SK-N-SH (cell line): ENCODE measurements at regions not wholly inside any gene's neighbourhood (a gene's known extent, or its start where the extent isn't known, plus 50 kb on each side); places are given as distances from the start of the nearest gene placed in this dataset.

Experiments used
- CTCF ChIA-PET: fragments of 300-600, 350-600 bp; formaldehyde crosslinking; extraction: SDS; loops from one replicate; lab custom pipeline; 2021; lab: Yijun Ruan, JAX
- POLR2A ChIA-PET: fragments of 350-600 bp; sonication (Branson Sonifier 250); formaldehyde crosslinking; extraction: SDS; loops from one replicate; lab custom pipeline; 2020; ENCODE audit warnings: antibody characterized with exemption, inconsistent platforms; lab: Yijun Ruan, JAX
- DNase-seq: peaks from one replicate; pipeline ENCODE4 v3.0.0; 2012
- H2AFZ ChIP-seq: fragments of 200-600 bp; sonication (generic); 2 replicates; pipeline ENCODE4 v1.8.1; 2016; ENCODE audit warnings: antibody characterized with exemption, mild to moderate bottlenecking, low read depth
- H3F3A ChIP-seq: fragments of 200-600 bp; sonication (generic); replicated peaks from 2 replicates; pipeline ENCODE3; 2016; ENCODE audit warnings: antibody characterized with exemption, mild to moderate bottlenecking; ENCODE audit not compliant: insufficient read depth
- H3K27ac ChIP-seq, 2 experiments: fragments of 200-500 bp in 1 of 2; fragments of 200-600 bp in 1 of 2; sonication (Bioruptor generic) in 1 of 2; sonication (generic), shearing (Covaris generic) in 1 of 2; 2 replicates each; pipeline versions ENCODE4 v1.5.1 to v1.6.1; 2014 to 2016; ENCODE audit warnings: low read depth in 2 of 2, inconsistent platforms in 1 of 2, low read length in 1 of 2, mild to moderate bottlenecking in 1 of 2, mixed read lengths in 1 of 2
- H3K27me3 ChIP-seq: fragments of 200-600 bp; sonication (generic), shearing (Covaris generic); 2 replicates; pipeline ENCODE4 v1.6.1; 2016; ENCODE audit warnings: mixed run types; ENCODE audit not compliant: insufficient read depth
- H3K36me3 ChIP-seq, 2 experiments: fragments of 200-500 bp in 1 of 2; fragments of 200-600 bp in 1 of 2; sonication (Bioruptor generic) in 1 of 2; sonication (generic) in 1 of 2; replicated peaks in 1 of 2; 2 replicates each; pipeline versions ENCODE3 to v1.5.1; 2014 to 2016; ENCODE audit warnings: low read length in 1 of 2, mild to moderate bottlenecking in 1 of 2; ENCODE audit not compliant: insufficient read depth in 2 of 2, control insufficient read depth in 1 of 2
- H3K4me1 ChIP-seq, 2 experiments: fragments of 200-500 bp in 1 of 2; fragments of 200-600 bp in 1 of 2; sonication (Bioruptor generic) in 1 of 2; sonication (generic), shearing (Covaris generic) in 1 of 2; 2 replicates each; pipeline versions ENCODE4 v1.5.1 to v1.6.1; 2014 to 2016; ENCODE audit warnings: low read depth in 1 of 2, low read length in 1 of 2, mixed run types in 1 of 2; ENCODE audit not compliant: insufficient read depth in 2 of 2, control insufficient read depth in 1 of 2
- H3K4me2 ChIP-seq: fragments of 200-600 bp; sonication (generic), shearing (Covaris generic); 2 replicates; pipeline ENCODE4 v1.6.1; 2017; ENCODE audit warnings: mixed run types
- H3K4me3 ChIP-seq, 2 experiments: fragments of 200-500 bp in 1 of 2; fragments of 200-600 bp in 1 of 2; sonication (Bioruptor generic) in 1 of 2; sonication (generic), shearing (Covaris generic) in 1 of 2; 2 replicates each; pipeline versions ENCODE4 v1.5.1 to v1.8.1; 2014 to 2016; ENCODE audit warnings: low read depth in 2 of 2, inconsistent platforms in 1 of 2, low read length in 1 of 2, mild to moderate bottlenecking in 1 of 2, mixed read lengths in 1 of 2, moderate library complexity in 1 of 2
- H3K79me2 ChIP-seq: fragments of 200-600 bp; sonication (generic); 2 replicates; pipeline ENCODE4 v1.8.1; 2017; ENCODE audit warnings: mild to moderate bottlenecking; ENCODE audit not compliant: insufficient read depth
- H3K9ac ChIP-seq: fragments of 200-600 bp; sonication (generic); 2 replicates; pipeline ENCODE4 v1.6.1; 2017; ENCODE audit warnings: mixed run types
- H3K9me2 ChIP-seq: fragments of 200-600 bp; sonication (generic); 2 replicates; pipeline ENCODE4 v1.6.1; 2017; ENCODE audit warnings: mixed run types
- H3K9me3 ChIP-seq: fragments of 200-600 bp; sonication (generic); 2 replicates; pipeline ENCODE4 v1.6.1; 2017; ENCODE audit warnings: mixed run types, mild to moderate bottlenecking, moderate library complexity
- H4K20me1 ChIP-seq: fragments of 200-600 bp; sonication (generic); 2 replicates; pipeline ENCODE4 v1.6.1; 2017; ENCODE audit warnings: mild to moderate bottlenecking, mixed run types; ENCODE audit not compliant: insufficient read depth
- ELF1 ChIP-seq: IDR thresholded peaks from 2 replicates; pipeline ENCODE4 v1.4.0; 2012
- EP300 ChIP-seq, 2 experiments: IDR thresholded peaks; 2 replicates each; pipeline versions ENCODE4 v1.4.0 to v1.6.1; 2012; ENCODE audit warnings: borderline replicate concordance in 1 of 2, low read depth in 1 of 2, low read length in 1 of 2
- EZH2phosphoT487 ChIP-seq: fragments of 200-600 bp; sonication (generic); IDR thresholded peaks from 2 replicates; pipeline ENCODE4 v1.6.1; 2017; ENCODE audit warnings: low read depth, mixed run types, mild to moderate bottlenecking, antibody characterized with exemption, moderate library complexity, borderline replicate concordance
- GABPA ChIP-seq: IDR thresholded peaks from 2 replicates; pipeline ENCODE4 v1.4.0; 2012; ENCODE audit warnings: low read depth, mild to moderate bottlenecking
- JUND ChIP-seq: IDR thresholded peaks from 2 replicates; pipeline ENCODE4 v1.4.0; 2012
- NFIC ChIP-seq: IDR thresholded peaks from 2 replicates; pipeline ENCODE4 v1.4.0; 2012; ENCODE audit warnings: borderline replicate concordance
- POLR2AphosphoS5 ChIP-seq: IDR thresholded peaks from 2 replicates; pipeline ENCODE4 v1.6.1; 2012; ENCODE audit warnings: low read depth, low read length
- RCOR1 ChIP-seq: fragments of 150-350 bp; IDR thresholded peaks from 2 replicates; pipeline ENCODE4 v1.6.1; 2017; ENCODE audit warnings: antibody characterized with exemption, low read length
- SIN3A ChIP-seq: IDR thresholded peaks from 2 replicates; pipeline ENCODE4 v1.6.1; 2012; ENCODE audit warnings: low read depth, mild to moderate bottlenecking, low read length, moderate library complexity, borderline replicate concordance
- SMC3 ChIP-seq: IDR thresholded peaks from 2 replicates; pipeline ENCODE4 v1.6.1; 2012; ENCODE audit warnings: low read depth, low read length, improper control_type of control experiment
- TCF12 ChIP-seq: IDR thresholded peaks from 2 replicates; pipeline ENCODE4 v1.4.0; 2012
- TEAD4 ChIP-seq: IDR thresholded peaks from 2 replicates; pipeline ENCODE4 v1.4.0; 2012; ENCODE audit warnings: mild to moderate bottlenecking, borderline replicate concordance; ENCODE audit not compliant: insufficient read depth
- YY1 ChIP-seq: IDR thresholded peaks from 2 replicates; pipeline ENCODE4 v1.4.0; 2012; ENCODE audit warnings: low read depth, mild to moderate bottlenecking
- WGBS: methylation state at CpG from one replicate; pipeline ENCODE4 v1.1.6; 2017; ENCODE audit warnings: low lambda C conversion rate; 5-methylcytosine and 5-hydroxymethylcytosine counted together
- TF ChIP-seq, protein P1 (sequence below): fragments of 150-350 bp; IDR thresholded peaks from 2 replicates; pipeline ENCODE4 v1.6.1; 2017; ENCODE audit warnings: antibody characterized with exemption, low read length, low read depth, borderline replicate concordance
- TF ChIP-seq, protein P2 (sequence below): IDR thresholded peaks from 2 replicates; pipeline ENCODE4; 2012

DNA sequence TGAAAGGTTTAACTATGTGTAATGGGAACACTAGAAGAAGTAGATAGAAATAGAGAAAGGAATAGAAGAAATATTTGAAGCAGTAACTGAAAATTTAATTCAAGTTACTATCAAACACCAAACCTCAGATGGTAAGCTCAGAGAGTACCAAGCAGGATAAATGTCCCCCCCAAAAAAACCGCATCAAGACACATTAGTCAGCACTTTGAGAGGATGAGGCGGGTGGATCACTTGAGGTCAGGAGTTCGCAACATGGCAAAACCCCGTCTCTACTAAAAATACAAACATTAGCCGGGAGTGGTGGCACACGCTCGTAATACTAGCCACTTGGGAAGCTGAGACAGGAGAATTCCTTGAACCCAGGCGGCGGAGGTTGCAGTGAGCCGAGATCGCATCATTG is 253.1 kb downstream of the C6orf118 start:
- TF ChIP-seq YY1 = no peak
- H3K4me2 ChIP-seq = no peak overlapping the region
- H3K36me3 ChIP-seq = no peaks in the 10 kb centered on the region
- ChIA-PET CTCF (no interaction called here), POLR2A (no interaction called here)
- no peak overlapping the region for H3K4me3 ChIP-seq
- WGBS = 52% methylated on average over 11 of the region's 11 CpGs
- H3K4me1 ChIP-seq = no peaks in the 10 kb centered on the region
- no peaks in the 10 kb centered on the region for H3K27me3 ChIP-seq
- H3F3A ChIP-seq = no peaks in the 10 kb centered on the region
- H3K27ac ChIP-seq = no peak overlapping the region
- no peaks in the 10 kb centered on the region; the same call in 1 of the 2 replicates for H3K9me3 ChIP-seq
- no peaks in the 10 kb centered on the region for H4K20me1 ChIP-seq
- H3K9ac ChIP-seq = no peak overlapping the region
- H2AFZ ChIP-seq = no peak overlapping the region
- H3K9me2 ChIP-seq = no peaks in the 10 kb centered on the region
- no peak for DNase-seq
- no peaks in the 10 kb centered on the region for H3K79me2 ChIP-seq

DNA sequence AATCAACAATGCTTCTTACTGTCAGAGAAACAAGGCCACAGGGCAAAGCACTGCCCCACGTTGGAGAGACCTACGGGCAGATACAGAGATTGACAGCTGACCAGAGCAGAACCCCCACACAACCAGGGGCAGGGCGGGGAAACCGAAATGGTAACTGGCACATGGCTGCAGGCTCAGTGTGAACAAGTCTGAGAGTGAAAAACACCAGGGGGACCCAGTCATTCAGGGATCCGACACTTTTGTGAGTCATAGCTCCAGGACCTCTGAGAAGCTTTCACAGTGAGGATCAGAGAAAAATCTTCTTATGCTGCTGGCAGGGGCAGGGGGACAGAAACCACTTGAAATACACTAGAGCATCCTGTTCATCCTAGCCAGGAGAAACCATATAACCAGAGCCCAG is 254.2 kb downstream of the C6orf118 start:
- POLR2A ChIA-PET = no interaction called here
- Histone ChIP-seq H2AFZ (no peak overlapping the region), H3K27ac (no peak overlapping the region)

DNA sequence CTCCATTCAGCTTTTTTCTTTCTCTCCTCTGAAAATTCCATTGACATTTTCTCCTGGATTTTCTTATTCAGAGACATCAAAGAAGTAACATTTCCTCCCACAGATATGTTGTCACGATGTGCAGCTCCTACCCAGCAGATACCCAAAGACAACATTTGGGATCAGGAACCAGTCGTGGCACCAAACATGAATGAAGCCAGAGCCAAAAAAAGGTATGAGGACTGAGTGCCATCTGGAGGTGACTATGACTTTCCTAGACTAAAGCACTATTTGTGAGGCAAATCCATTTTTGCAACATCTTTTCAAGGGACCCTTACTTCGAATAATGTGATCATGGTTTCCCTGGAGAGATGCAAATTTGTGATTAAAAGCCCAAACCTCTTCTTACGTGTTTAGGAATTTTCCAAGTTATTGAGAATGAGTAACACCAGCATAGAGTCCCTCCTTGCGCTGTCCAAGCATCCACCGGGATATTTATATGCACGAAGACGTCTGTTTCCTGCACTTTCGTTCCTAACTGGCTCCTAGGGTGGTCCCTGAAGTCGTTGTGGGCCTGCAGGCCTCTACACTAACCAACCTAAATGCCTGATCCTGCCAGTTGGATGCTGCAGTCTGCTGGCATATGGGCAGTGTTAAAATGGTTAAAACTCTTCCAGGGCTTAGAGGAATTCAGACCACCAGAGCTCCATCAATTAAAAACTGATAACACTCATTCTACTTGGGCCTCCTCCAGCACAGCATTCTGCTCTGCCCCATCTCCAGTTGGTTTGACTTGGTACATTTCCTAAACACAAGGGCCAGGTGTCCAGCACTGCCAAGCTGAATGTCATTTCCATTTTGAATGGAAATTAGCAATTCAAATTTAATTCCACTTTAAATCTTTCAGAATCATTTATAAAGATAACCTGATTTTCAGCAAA is 256.6 kb downstream of the C6orf118 start:
- TF ChIP-seq ELF1 (no peak), SMC3 (no peak), GABPA (no peak), NFIC (no peak), JUND (no peak), POLR2AphosphoS5 (no peak), TEAD4 (no peak), RCOR1 (no peak), TCF12 (no peak), EZH2phosphoT487 (no peak), EP300 (IDR thresholded peaks at IDR 0.05; ENCODE audit: borderline replicate concordance in 1 of 2, low read depth in 1 of 2, low read length in 1 of 2) (no peak)
- TF ChIP-seq, protein P1, sequence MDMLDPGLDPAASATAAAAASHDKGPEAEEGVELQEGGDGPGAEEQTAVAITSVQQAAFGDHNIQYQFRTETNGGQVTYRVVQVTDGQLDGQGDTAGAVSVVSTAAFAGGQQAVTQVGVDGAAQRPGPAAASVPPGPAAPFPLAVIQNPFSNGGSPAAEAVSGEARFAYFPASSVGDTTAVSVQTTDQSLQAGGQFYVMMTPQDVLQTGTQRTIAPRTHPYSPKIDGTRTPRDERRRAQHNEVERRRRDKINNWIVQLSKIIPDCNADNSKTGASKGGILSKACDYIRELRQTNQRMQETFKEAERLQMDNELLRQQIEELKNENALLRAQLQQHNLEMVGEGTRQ = no peak
- TF ChIP-seq, protein P2, sequence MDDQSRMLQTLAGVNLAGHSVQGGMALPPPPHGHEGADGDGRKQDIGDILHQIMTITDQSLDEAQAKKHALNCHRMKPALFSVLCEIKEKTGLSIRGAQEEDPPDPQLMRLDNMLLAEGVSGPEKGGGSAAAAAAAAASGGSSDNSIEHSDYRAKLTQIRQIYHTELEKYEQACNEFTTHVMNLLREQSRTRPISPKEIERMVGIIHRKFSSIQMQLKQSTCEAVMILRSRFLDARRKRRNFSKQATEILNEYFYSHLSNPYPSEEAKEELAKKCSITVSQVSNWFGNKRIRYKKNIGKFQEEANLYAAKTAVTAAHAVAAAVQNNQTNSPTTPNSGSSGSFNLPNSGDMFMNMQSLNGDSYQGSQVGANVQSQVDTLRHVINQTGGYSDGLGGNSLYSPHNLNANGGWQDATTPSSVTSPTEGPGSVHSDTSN = no peak
- no peaks in the 10 kb centered on the region for H3K79me2 ChIP-seq
- H3F3A ChIP-seq = no peaks in the 10 kb centered on the region
- H3K27me3 ChIP-seq = no peaks in the 10 kb centered on the region
- no peak overlapping the region for H2AFZ ChIP-seq
- no peak overlapping the region for H3K9ac ChIP-seq
- H3K4me3 ChIP-seq = no peak overlapping the region
- no peak overlapping the region for H3K4me2 ChIP-seq
- H3K27ac ChIP-seq = no peak overlapping the region
- H3K36me3 ChIP-seq = no peaks in the 10 kb centered on the region
- no peaks in the 10 kb centered on the region for H4K20me1 ChIP-seq
- 15% methylated on average over 10 of the region's 10 CpGs for WGBS
- H3K9me3 ChIP-seq = no peaks in the 10 kb centered on the region; the same call in 1 of the 2 replicates
- ChIA-PET CTCF (interaction anchor here (4.0 kb wide), 1 partner anchor 179 kb away, joined by 16 read pairs; no protein-coding TSS in a partner anchor), POLR2A (no interaction called here)
- no peak for DNase-seq
- no peaks in the 10 kb centered on the region; a peak in 1 of 4 replicates for H3K4me1 ChIP-seq
- H3K9me2 ChIP-seq = no peaks in the 10 kb centered on the region

More for the DNA sequence above, 254.2 kb downstream of the C6orf118 start:
- WGBS = 21% methylated on average over 5 of the region's 5 CpGs
- H3K4me1 ChIP-seq = no peaks in the 10 kb centered on the region
- H3K27me3 ChIP-seq = no peaks in the 10 kb centered on the region
- H3K79me2 ChIP-seq = no peaks in the 10 kb centered on the region
- H3K9ac ChIP-seq = no peak overlapping the region
- CTCF ChIA-PET = interaction anchor here (1.0 to 4.0 kb wide), 2 partner anchors 62 to 176 kb away, joined by 3 to 16 read pairs; no protein-coding TSS in a partner anchor
- no peaks in the 10 kb centered on the region for H4K20me1 ChIP-seq
- TF ChIP-seq SMC3 (no peak), SIN3A (no peak)
- H3K4me2 ChIP-seq = no peak overlapping the region
- H3K9me2 ChIP-seq = no peaks in the 10 kb centered on the region
- no peaks in the 10 kb centered on the region for H3K36me3 ChIP-seq
- H3F3A ChIP-seq = no peaks in the 10 kb centered on the region
- DNase-seq = no peak
- H3K4me3 ChIP-seq = no peak overlapping the region
- no peaks in the 10 kb centered on the region; the same call in 1 of the 2 replicates for H3K9me3 ChIP-seq
